Naive B cell (primary cell): ENCODE measurements at regions not wholly inside any gene's neighbourhood (a gene's known extent, or its start where the extent isn't known, plus 50 kb on each side); places are given as distances from the start of the nearest gene placed in this dataset.
"Not testable (repeated sequence)": the region's sequence is repeated elsewhere in the genome, so short reads cannot be mapped to it uniquely, and the experiment has no call there.

Experiments
- ATAC-seq, 2 donors: fragments of 150-1000 bp; cut with Tn5 transposase; 2 replicates each; pipeline ENCODE4 v1.10.0; 2021; ENCODE audit warnings: low read depth in 2 of 2, mild to moderate bottlenecking in 2 of 2, moderate library complexity in 2 of 2
- DNase-seq: peaks from one replicate; pipeline ENCODE4 v3.0.0; 2022
- H3K27ac Mint-ChIP-seq, 6 donors: one replicate each; pipeline ENCODE4 v1.8.0; 2020 to 2022; ENCODE audit warnings: mild to moderate bottlenecking in 6 of 6, mixed read lengths in 6 of 6, moderate library complexity in 5 of 6, inconsistent platforms in 2 of 6
- H3K27me3 Mint-ChIP-seq, 3 donors: one replicate each; pipeline ENCODE4 v1.8.0; 2021 to 2022; ENCODE audit warnings: mixed read lengths in 3 of 3, mild to moderate bottlenecking in 1 of 3
- H3K36me3 Mint-ChIP-seq, 2 donors: one replicate each; pipeline ENCODE4 v1.8.0; 2020 to 2022; ENCODE audit warnings: mixed read lengths in 2 of 2, inconsistent platforms in 1 of 2, mild to moderate bottlenecking in 1 of 2
- H3K4me1 Mint-ChIP-seq, 3 donors: one replicate each; pipeline ENCODE4 v1.8.0; 2020 to 2022; ENCODE audit warnings: mixed read lengths in 3 of 3, inconsistent platforms in 1 of 3, mild to moderate bottlenecking in 1 of 3, moderate library complexity in 1 of 3
- H3K4me3 Mint-ChIP-seq, 8 donors: one replicate each; pipeline ENCODE4 v1.8.0; 2020 to 2022; ENCODE audit warnings: mild to moderate bottlenecking in 8 of 8, mixed read lengths in 8 of 8, moderate library complexity in 8 of 8, inconsistent platforms in 2 of 8
- H3K9me3 Mint-ChIP-seq, 7 donors: one replicate each; pipeline ENCODE4 v1.8.0; 2020 to 2022; ENCODE audit warnings: mixed read lengths in 7 of 7, mild to moderate bottlenecking in 5 of 7, inconsistent platforms in 2 of 7, moderate library complexity in 1 of 7

GRCh38 chr12:89234324-89235114 is 117.8 kb downstream of the DUSP6 start:
- Mint-ChIP-seq H3K27ac (peak overlapping the region in 1 of 6 donors; percentile 8), H3K36me3 (no peaks in the 10 kb centered on the region), H3K4me3 (no peak overlapping the region), H3K27me3 (no peaks in the 10 kb centered on the region), H3K9me3 (peaks cover 0 to 5% (median 0%) of the 10 kb centered on the region in 7 donors), H3K4me1 (peaks cover 10 to 22% (median 14%) of the 10 kb centered on the region in 3 donors)
- ATAC-seq (no peak), DNase-seq (no peak)

DNA sequence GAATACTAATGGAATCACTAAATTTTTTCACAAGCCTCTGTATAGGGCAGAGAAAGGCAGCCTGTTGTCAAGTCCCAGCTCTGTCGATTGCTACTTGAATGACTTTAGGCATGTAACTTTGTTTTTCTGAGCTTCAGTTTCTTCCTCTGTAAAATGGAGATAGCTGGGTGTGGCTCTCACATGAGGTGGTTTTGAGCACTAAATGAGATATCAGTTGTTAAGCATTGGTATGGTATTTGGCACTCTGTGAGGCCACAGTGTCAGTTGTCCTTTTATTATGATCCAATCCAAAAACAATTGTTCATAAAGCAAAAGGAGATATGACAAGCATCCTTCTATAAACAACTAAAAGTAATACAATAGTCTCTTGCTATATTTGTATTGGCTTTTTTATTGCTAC is 120.6 kb downstream of the DUSP6 start:
- H3K4me1 Mint-ChIP-seq = peaks cover 9 to 17% (median 10%) of the 10 kb centered on the region in 3 donors
- H3K36me3 Mint-ChIP-seq = no peaks in the 10 kb centered on the region
- H3K27ac Mint-ChIP-seq = peak overlapping the region in 1 of 6 donors; percentile 21
- ATAC-seq = no peak
- H3K9me3 Mint-ChIP-seq = no peaks in the 10 kb centered on the region
- H3K27me3 Mint-ChIP-seq = no peaks in the 10 kb centered on the region
- DNase-seq = no peak
- no peak overlapping the region for H3K4me3 Mint-ChIP-seq

DNA sequence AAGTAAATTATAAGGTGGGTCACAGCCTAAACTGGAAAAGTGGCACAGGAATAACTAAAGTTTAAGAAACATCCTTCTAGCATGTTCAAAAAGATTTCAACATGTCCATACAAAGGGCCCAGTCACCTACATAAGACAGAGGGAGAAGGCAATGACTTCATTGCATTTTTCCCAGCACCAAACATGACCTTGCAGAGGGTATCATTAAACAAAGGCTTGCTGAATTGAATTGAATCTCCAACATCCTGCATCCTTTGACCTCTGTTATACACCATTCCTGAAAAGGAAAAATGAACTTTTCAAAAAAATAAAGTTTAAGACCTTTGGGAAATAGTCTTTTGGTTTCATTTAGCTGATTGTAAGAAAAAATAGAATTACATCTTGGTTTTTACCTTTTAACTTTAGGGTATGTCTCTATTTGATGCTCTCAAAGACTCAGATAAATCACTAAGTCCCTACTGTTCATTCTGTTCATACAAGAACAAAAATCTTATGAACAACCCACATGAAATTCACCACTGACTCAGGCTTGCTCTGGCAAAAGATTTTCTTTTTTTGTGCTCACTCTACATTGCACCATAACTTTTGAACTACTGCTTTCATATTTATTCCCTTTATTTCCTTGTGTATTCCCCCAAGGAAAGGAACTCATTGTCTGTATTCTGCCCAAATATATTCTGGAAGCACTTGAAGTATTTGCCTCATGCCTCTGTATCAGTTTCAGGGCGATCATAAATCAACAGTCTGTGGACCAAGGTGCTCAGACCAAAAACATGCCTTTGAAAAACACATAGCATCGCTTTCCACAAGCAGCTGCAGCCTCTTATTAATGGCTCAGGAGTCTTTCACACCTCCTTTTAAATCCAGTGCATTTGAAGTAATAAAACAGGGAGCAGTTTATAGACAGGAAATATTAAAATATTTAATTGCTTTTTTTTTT is 121.7 kb downstream of the DUSP6 start:
- H3K36me3 Mint-ChIP-seq = no peaks in the 10 kb centered on the region
- DNase-seq (no peak), ATAC-seq (no peak)
- peak overlapping the region in 1 of 6 donors; percentile 25 for H3K27ac Mint-ChIP-seq
- no peaks in the 10 kb centered on the region for H3K9me3 Mint-ChIP-seq
- no peak overlapping the region for H3K4me3 Mint-ChIP-seq
- H3K4me1 Mint-ChIP-seq = peaks cover 6 to 13% (median 6%) of the 10 kb centered on the region in 3 donors
- H3K27me3 Mint-ChIP-seq = no peaks in the 10 kb centered on the region

DNA sequence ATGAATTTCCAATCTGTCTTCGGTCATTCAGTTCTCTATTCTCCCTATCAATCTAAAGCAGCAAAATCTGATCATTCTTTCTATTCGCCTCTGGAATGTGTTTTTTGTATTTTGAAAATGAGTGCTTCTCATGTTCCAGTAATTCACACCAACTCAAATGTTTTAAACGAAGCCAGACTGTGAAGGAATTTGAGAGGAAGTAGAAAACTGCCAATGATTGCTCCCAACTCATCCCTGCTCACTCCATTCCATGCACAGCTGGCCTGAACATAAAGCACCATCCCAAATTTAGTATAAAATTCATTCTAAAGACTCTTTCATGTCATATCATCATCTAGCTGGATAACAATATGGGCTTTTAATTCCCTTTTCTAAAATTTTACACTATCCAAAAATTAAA is 123.8 kb downstream of the DUSP6 start:
- Mint-ChIP-seq H3K27ac (no peak overlapping the region), H3K36me3 (no peaks in the 10 kb centered on the region), H3K27me3 (peaks cover 0 to 3% (median 3%) of the 10 kb centered on the region in 3 donors), H3K4me3 (no peak overlapping the region), H3K9me3 (no peaks in the 10 kb centered on the region), H3K4me1 (peaks cover 0 to 5% (median under 1%) of the 10 kb centered on the region in 3 donors)
- ATAC-seq = no peak
- DNase-seq = no peak

DNA sequence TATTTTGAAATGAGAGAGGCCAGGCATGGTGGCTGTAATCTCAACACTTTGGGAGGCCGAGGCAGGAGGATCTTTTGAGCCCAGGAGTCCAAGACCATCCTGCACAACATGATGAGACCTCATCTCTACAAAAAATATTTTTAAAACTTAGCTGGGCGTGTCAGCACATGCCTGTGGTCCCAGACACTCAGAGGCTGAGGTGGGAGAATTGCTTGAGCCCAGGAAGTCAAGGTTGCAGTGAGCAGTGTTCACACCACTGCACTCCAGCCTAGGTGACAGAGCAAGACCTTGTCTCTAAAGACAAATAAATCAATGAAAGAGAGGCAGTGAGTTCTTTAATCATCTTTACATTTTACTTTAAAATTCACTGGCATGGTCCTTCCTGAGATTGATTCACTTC is 124.5 kb downstream of the DUSP6 start:
- ATAC-seq = no peak
- H3K4me3 Mint-ChIP-seq = no peak overlapping the region

DNA sequence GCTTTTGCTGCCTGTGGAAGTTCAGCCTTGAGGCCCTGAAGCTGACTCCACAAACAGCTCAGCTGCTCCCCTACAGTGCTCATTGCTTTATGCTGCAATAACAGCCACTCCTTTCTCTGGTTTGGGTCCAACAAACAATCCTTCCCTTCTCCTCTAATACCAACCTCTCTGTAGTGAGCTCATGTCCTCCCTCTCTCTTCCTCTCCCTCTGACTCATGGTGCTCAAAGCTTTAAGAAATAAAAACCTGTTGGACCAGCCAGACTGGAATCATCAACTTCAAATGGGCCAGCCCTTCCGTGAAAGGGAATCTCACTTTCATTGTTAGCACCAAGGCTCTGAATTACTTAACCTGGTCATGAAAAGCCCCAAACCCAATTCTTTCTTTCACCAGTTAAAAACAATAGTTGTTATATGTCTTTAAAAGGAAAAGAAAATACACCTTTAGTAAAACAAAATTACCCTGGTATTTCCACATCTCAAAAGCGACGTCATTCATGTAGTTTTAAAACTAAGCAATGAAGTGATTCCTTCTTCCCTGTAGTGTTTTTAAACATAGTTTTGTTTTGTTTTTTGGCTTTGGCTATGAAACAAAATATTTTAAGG is 126.4 kb downstream of the DUSP6 start:
- no peaks in the 10 kb centered on the region for H3K36me3 Mint-ChIP-seq
- DNase-seq (no peak), ATAC-seq (no peak)
- peaks cover 0 to 5% (median 0%) of the 10 kb centered on the region in 7 donors for H3K9me3 Mint-ChIP-seq
- H3K27ac Mint-ChIP-seq = no peak overlapping the region
- peak overlapping the region in 1 of 8 donors; percentile 44 for H3K4me3 Mint-ChIP-seq
- peaks cover 0 to 4% (median 1%) of the 10 kb centered on the region in 3 donors for H3K4me1 Mint-ChIP-seq
- peaks cover 3 to 8% (median 7%) of the 10 kb centered on the region in 3 donors for H3K27me3 Mint-ChIP-seq

More for the DNA sequence above, 124.5 kb downstream of the DUSP6 start:
- H3K27me3 Mint-ChIP-seq = peaks cover 0 to 8% (median 7%) of the 10 kb centered on the region in 3 donors
- no peak for DNase-seq
- H3K9me3 Mint-ChIP-seq = peaks cover 0 to 2% (median 0%) of the 10 kb centered on the region in 7 donors
- H3K4me1 Mint-ChIP-seq = peaks cover 0 to 5% (median 4%) of the 10 kb centered on the region in 3 donors
- peak overlapping the region in 1 of 6 donors; percentile 29 for H3K27ac Mint-ChIP-seq
- no peaks in the 10 kb centered on the region for H3K36me3 Mint-ChIP-seq

- Mint-ChIP-seq H3K27ac (peak overlapping the region in 2 of 6 donors; percentile 48 to 57), H3K9me3 (peaks cover 0 to 9% (median 2%) of the 10 kb centered on the region in 7 donors), H3K4me1 (peaks cover 0 to 4% (median 1%) of the 10 kb centered on the region in 3 donors), H3K4me3 (no peak overlapping the region), H3K27me3 (peaks cover 3 to 8% (median 7%) of the 10 kb centered on the region in 3 donors), H3K36me3 (no peaks in the 10 kb centered on the region)
- no peak for DNase-seq
- no peak for ATAC-seq
These were observed 126.9 kb downstream of the DUSP6 start for GRCh38 chr12:89225401-89225800.

DNA sequence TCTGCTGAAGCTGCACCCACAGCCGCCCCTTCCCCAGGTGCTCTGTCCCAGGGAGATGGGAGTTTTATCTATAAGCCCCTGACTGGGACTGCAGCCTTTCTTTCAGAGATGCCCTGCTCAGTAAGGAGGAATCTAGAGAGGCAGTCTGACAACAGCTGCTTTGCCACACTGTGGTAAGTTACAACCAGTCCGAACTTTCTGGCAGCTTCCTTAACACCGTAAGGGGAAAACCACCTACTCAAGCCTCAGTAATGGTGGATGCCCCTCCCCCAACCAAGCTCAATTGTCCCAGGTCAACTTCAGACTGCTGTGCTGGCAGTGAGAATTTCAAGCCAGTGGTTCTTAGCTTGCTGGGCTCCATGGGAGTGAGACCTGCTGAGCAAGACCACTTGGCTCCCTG is 129.7 kb downstream of the DUSP6 start:
- H3K9me3 Mint-ChIP-seq, H3K4me1 Mint-ChIP-seq, H3K4me3 Mint-ChIP-seq, H3K36me3 Mint-ChIP-seq, ATAC-seq, DNase-seq: not testable (repeated sequence)
- peak overlapping the region in 2 of 6 donors; percentile 60 to 75 for H3K27ac Mint-ChIP-seq
- peaks cover 3 to 12% (median 8%) of the 10 kb centered on the region in 3 donors for H3K27me3 Mint-ChIP-seq

DNA sequence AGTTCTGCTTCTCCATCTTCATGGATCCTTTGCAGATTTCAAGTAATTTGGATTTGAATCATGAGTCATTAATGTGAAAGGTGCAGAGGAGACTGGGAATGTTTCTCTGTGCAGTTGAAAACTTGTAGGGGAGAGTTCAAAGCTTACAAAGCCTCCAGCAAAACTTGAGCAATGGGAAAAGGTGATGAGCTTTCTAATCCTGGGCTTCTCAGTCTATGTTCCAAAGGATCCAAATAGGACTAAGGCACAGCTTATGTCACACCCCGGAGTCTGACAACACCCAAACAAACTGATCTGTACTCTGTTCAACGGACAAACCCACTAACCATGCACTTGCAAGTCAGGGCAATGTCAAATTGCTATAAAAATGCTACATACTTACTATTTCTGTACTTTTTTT is 134.8 kb downstream of the DUSP6 start:
- ATAC-seq (no peak), DNase-seq (no peak)
- H3K4me3 Mint-ChIP-seq = no peak overlapping the region
- peak overlapping the region in 1 of 6 donors; percentile 51 for H3K27ac Mint-ChIP-seq
- H3K27me3 Mint-ChIP-seq = peaks cover 0 to 5% (median 3%) of the 10 kb centered on the region in 3 donors
- H3K36me3 Mint-ChIP-seq = no peaks in the 10 kb centered on the region
- peaks cover 6 to 9% (median 9%) of the 10 kb centered on the region in 3 donors for H3K4me1 Mint-ChIP-seq
- peaks cover 0 to 9% (median 0%) of the 10 kb centered on the region in 7 donors for H3K9me3 Mint-ChIP-seq

DNA sequence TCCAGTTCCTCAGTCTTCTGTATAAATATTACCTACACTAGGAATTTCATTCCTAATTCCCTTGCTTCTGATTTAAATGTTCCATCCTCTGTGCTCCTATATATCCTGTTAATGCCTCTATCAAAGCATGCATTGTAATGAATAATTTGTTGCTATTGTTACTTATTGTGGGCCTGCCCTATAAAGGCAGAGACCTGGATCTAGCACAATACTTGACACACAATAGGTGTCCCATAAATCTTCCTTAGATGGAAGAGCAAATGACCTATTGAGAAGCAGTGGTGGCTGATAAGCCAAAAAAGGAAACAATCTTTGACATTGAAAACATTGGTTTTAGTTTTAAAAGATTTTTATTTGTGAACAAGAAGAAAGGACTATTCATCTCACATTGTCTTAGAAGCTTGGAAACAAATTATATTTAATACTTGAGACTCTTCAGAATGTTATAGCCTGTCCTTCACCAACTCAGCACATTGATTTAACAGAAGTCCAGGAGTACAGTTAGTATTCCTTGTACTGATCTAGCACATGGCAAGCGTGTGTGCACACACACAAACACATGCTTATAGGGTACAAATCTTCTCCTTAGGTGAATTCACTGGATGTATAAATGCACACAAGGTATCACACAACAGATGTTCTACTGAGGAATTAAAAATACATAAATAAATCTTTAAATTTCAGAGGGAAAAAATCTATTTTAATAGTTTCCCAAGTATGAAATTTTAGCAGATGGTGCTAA is 135.9 kb downstream of the DUSP6 start:
- no peak for ATAC-seq
- Mint-ChIP-seq H3K27ac (peak overlapping the region in 1 of 6 donors; percentile 6), H3K9me3 (peaks cover 0 to 6% (median 0%) of the 10 kb centered on the region in 7 donors), H3K27me3 (peaks cover 0 to 5% (median 0%) of the 10 kb centered on the region in 3 donors), H3K36me3 (no peaks in the 10 kb centered on the region), H3K4me1 (peaks cover 6 to 12% (median 9%) of the 10 kb centered on the region in 3 donors), H3K4me3 (no peak overlapping the region)
- DNase-seq = no peak

GRCh38 chr12:89215196-89215595 is 137.1 kb downstream of the DUSP6 start:
- H3K27ac Mint-ChIP-seq = no peak overlapping the region
- no peak for DNase-seq
- H3K27me3 Mint-ChIP-seq = peaks cover 0 to 3% (median 0%) of the 10 kb centered on the region in 3 donors
- H3K9me3 Mint-ChIP-seq = no peaks in the 10 kb centered on the region
- ATAC-seq = no peak
- no peak overlapping the region for H3K4me3 Mint-ChIP-seq
- no peaks in the 10 kb centered on the region for H3K36me3 Mint-ChIP-seq
- peaks cover 6 to 12% (median 9%) of the 10 kb centered on the region in 3 donors for H3K4me1 Mint-ChIP-seq

DNA sequence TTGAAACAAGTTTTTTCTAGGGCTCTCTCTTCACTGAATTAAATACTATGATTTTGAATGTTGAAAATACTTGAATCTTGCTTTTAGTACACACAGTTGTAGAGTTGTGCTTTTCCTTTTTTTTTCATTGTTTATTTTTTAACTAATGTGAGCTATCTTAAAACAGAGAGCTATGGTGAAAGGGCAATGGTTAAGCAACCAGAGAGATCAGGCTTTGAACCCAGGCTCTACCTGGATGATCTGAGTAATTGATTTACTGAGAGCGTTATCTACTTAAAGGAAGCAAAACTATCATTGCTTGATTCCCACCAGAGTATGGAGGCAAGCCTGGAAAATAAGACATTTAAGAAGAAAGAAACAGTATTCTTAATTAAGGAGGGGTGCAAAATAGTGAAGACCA is 138.6 kb downstream of the DUSP6 start:
- no peaks in the 10 kb centered on the region for H3K9me3 Mint-ChIP-seq
- H3K4me3 Mint-ChIP-seq = peak overlapping the region in 1 of 8 donors; percentile 48
- no peaks in the 10 kb centered on the region for H3K36me3 Mint-ChIP-seq
- peaks cover 6 to 12% (median 9%) of the 10 kb centered on the region in 3 donors for H3K4me1 Mint-ChIP-seq
- H3K27ac Mint-ChIP-seq = peak overlapping the region in 1 of 6 donors; percentile 54
- no peak for DNase-seq
- no peaks in the 10 kb centered on the region for H3K27me3 Mint-ChIP-seq
- no peak for ATAC-seq
